Fibroblast of lung (primary cell): ENCODE measurements at regions not wholly inside any gene's neighbourhood (a gene's known extent, or its start where the extent isn't known, plus 50 kb on each side); places are given as distances from the start of the nearest gene placed in this dataset.

Source experiments
- CTCF ChIP-seq, 2 donors: IDR thresholded peaks in 1 of 2; conservative IDR thresholded peaks in 1 of 2; 1 replicate in 1 of 2; 2 replicates in 1 of 2; pipeline ENCODE4 v1.5.1; 2011 to 2012; ENCODE audit warnings: low read length in 2 of 2, control low read depth in 1 of 2, inconsistent platforms in 1 of 2, low read depth in 1 of 2, mild to moderate bottlenecking in 1 of 2
- EZH2 ChIP-seq: IDR thresholded peaks from 2 replicates; pipeline ENCODE4 v1.5.1; 2012; ENCODE audit warnings: low read length, control low read depth, mild to moderate bottlenecking; ENCODE audit errors: missing control alignments

GRCh38 chr12:113534555-113534954 is 62.9 kb upstream of the LHX5 start:
- TF ChIP-seq CTCF (conservative IDR thresholded peaks at IDR 0.05 in 1 of 2, IDR thresholded peaks at IDR 0.05 in 1 of 2; ENCODE audit: low read depth in 1 of 2, low read length in 2 of 2) (no peak), EZH2 (no peak)
